GM10266 (cell line): ENCODE measurements at regions not wholly inside any gene's neighbourhood (a gene's known extent, or its start where the extent isn't known, plus 50 kb on each side); places are given as distances from the start of the nearest gene placed in this dataset.

Experiments
- DNase-seq: peaks from one replicate; pipeline ENCODE4 v3.0.0; 2012; ENCODE audit errors: extremely low spot score
- TF ChIP-seq, protein P1 (sequence below): IDR thresholded peaks from 2 replicates; pipeline ENCODE4 v1.5.1; 2012; ENCODE audit warnings: mild to moderate bottlenecking, low read depth; ENCODE audit not compliant: control insufficient read depth, insufficient read depth; ENCODE audit errors: missing control alignments

DNA sequence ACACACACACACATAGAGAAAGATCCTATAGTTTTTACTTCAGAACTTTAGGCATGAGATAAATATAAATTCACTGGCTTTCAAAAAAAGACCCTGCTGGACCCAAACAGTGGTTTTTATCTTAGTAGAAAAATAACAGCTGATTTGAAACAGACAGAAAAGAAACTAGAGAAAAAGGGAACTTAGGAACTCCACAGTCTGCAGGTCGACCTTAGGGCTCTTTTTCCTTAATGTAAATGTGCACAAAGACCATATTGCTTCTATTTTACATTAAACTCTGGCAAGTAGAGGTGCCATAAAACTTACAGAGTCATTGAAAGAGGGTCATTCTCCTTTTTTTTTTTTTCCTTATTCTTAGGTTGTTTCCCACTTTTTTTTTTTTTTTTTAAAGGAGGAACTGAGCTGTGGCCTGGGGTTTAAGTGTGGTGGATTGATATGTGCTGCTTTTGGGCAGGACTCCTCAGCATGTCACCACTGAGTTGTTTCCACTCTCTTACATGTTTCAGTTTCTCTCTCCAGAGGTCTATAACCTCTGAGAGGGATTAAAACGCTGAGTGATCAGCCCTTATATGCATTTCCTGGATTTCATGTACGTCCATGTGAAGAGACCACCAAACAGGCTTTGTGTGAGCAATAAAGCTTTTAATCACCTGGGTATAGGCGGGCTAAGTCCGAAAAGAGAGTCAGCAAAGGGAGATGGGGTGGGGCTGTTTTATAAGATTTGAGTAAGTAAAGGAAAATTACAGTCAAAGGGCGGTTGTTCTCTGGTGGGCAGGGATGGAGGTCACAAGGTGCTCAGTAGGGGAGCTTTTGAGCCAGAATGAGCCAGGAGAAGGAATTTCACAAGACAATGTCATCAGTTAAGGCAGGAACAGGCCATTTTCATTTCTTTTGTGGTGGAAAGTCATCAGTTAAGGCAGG is 70.8 kb upstream of the PACRGL start:
- DNase-seq: no peak
- TF ChIP-seq, protein P1, sequence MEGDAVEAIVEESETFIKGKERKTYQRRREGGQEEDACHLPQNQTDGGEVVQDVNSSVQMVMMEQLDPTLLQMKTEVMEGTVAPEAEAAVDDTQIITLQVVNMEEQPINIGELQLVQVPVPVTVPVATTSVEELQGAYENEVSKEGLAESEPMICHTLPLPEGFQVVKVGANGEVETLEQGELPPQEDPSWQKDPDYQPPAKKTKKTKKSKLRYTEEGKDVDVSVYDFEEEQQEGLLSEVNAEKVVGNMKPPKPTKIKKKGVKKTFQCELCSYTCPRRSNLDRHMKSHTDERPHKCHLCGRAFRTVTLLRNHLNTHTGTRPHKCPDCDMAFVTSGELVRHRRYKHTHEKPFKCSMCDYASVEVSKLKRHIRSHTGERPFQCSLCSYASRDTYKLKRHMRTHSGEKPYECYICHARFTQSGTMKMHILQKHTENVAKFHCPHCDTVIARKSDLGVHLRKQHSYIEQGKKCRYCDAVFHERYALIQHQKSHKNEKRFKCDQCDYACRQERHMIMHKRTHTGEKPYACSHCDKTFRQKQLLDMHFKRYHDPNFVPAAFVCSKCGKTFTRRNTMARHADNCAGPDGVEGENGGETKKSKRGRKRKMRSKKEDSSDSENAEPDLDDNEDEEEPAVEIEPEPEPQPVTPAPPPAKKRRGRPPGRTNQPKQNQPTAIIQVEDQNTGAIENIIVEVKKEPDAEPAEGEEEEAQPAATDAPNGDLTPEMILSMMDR: no peak

DNA sequence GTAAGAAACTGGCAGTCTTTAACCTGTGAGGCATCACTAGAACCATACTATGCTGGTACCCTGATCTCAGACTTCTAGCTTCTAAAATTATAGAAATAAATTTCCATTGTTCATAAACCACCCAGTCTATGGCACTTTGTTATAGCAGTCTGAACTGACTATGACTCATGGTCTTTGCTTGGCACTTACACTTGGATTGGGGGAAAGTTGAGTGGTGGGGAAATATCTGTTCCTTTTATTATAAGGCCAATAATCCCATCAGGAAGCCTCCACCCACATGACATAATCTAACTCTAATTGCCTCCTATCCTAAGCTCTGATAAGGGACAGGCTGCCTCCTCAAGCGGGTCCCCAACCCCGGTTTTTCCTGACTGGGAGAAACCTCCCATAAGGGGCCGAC is 61.4 kb upstream of the PACRGL start:
- no peak for DNase-seq

DNA sequence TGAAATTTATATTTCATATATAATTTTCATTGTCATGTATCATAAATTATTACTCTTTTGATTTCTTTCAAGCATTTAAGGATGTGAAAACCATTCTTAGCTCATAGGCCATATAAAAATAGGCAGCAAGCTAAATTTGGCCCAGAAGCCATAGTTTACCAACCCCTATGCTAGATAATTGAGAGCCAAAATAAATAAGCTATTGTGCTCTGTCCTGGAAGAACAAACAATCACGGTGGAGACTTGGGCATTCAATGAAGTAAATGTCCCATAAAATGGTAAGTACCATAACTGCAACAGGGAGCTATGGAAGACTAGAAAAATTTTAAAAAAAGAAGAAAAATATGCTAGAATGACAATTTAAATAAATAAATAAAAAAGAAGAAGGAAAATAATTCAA is 60.9 kb upstream of the PACRGL start:
- DNase-seq: no peak
- TF ChIP-seq, protein P1: no peak

More for the DNA sequence above, 61.4 kb upstream of the PACRGL start:
- TF ChIP-seq, protein P1: no peak

DNA sequence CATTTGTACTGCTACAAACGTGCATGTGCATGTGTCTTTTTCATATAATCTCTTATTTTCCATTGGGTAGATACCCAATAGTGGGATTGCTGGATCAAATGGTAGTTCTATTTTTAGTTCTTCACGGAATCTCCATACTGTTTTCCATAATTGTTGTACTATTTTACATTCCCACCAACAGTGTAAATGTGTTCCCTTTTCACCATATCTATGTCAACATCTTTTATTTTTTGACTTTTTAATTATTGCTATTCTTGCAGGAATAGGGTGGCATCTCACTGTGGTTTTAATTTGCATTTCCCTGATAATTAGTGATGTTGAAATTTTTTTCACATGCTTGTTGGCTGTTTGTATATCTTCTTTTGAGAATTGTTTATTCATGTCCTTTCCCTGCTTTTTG is 59.3 kb upstream of the PACRGL start:
- TF ChIP-seq, protein P1: no peak
- DNase-seq: no peak

DNA sequence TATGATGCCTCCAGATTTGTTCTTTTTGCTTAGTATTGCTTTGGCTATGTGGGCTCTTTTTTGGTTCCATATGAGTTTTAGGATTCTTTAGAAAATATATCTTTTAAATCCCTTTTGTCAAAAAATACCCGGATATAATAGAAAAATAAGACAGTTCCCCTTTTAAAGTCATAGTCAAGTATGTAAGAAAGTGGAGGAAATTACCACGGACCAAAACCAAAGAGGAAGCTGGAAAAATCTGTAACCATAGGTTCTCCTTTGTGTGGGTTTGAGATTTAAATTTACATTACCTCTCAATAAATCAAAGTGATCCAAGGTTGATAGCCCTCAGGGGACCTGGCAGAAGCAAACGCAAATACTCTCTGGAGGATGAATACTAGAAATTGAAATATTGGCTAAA is 58.3 kb upstream of the PACRGL start:
- TF ChIP-seq, protein P1: no peak
- no peak for DNase-seq

DNA sequence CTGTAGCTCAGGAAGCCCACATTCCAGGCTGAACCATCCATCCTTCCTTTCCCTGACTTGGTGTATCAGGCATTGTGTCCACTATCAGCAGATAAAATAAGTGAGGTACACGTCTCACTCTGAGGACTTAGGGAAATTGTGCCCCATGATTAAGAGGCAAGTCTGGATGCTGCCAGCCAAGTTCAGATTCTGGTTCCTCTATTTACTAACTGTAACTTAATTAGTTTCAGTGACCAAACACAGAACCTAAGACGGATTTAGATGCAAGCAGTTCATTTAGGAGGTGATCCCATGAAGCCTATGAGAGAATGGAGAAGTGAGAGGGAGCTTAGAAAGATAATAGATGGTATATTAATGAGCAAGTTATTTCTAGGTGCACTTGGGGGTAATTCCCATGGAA is 56.6 kb upstream of the PACRGL start:
- no peak for DNase-seq
- TF ChIP-seq, protein P1: no peak

DNA sequence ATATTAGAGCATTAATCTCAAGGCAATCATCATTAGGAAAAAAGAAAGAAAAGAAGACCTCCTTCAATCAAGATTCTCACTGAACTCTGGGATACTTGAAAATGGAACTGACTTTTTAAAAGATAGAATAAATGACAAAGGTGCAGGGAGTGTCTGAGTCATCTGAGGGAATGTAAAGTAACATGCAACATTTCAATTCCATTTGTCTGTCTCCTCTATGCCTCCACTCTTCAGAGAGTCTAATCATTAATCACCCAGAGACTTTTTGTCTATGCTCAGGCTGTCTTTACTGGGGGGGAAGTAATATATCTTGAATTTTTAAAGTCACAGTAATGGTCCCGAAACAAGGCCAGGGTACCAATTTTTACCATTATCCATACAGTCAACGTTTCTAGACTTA is 55.0 kb upstream of the PACRGL start:
- DNase-seq: no peak
- TF ChIP-seq, protein P1: no peak
